ENCODE measurements at regions not wholly inside any gene's neighbourhood (a gene's known extent, or its start where the extent isn't known, plus 50 kb on each side); places are given as distances from the start of the nearest gene placed in this dataset.

- no peaks in the 10 kb centered on the region for H3K27me3 ChIP-seq (ENCODE audit: control insufficient read depth in 4 of 4, insufficient read depth in 4 of 4, low read length in 3 of 4)
- no peaks in the 10 kb centered on the region for H3K4me1 ChIP-seq (ENCODE audit: control insufficient read depth in 4 of 4, insufficient read depth in 4 of 4, low read length in 3 of 4)
- H3K4me3 ChIP-seq (ENCODE audit: low read depth in 1 of 3, low read length in 3 of 3), result no peak overlapping the region
- DNase-seq (ENCODE audit: low spot score), result no peak
- H3K9ac ChIP-seq (ENCODE audit: low read depth in 1 of 2, low read length in 2 of 2), result no peak overlapping the region
- H3K27ac ChIP-seq (ENCODE audit: low read depth in 1 of 2, low read length in 2 of 2), result no peak overlapping the region
- no peaks in the 10 kb centered on the region for H3K36me3 ChIP-seq (ENCODE audit: control insufficient read depth in 4 of 4, insufficient read depth in 3 of 4, low read depth in 1 of 4, low read length in 3 of 4)
- no peaks in the 10 kb centered on the region for H3K9me3 ChIP-seq (ENCODE audit: control insufficient read depth in 4 of 4, low read length in 3 of 4)
- TF ChIP-seq ZBTB33 (IDR thresholded peaks at IDR 0.05), result no peak
- TF ChIP-seq GABPA (IDR thresholded peaks at IDR 0.05 in 1 of 2, conservative IDR thresholded peaks at IDR 0.05 in 1 of 2), result no peak
- TF ChIP-seq NR2F2 (IDR thresholded peaks at IDR 0.05), result no peak
- no peak for TF ChIP-seq HNF4A (conservative IDR thresholded peaks at IDR 0.05)
- TF ChIP-seq TAF1 (conservative IDR thresholded peaks at IDR 0.05), result no peak
- no peak for TF ChIP-seq MAX (IDR thresholded peaks at IDR 0.05)
- no peak for TF ChIP-seq RXRA (IDR thresholded peaks at IDR 0.05)
- WGBS, result 66% methylated on average over 3 of the region's 3 CpGs
These were observed 327.5 kb upstream of the PDE3A start for GRCh38 chr12:20040831-20041230.

- Histone ChIP-seq H3K9me3 (ENCODE audit: control insufficient read depth in 4 of 4, low read length in 3 of 4) (no peaks in the 10 kb centered on the region), H3K27me3 (ENCODE audit: control insufficient read depth in 4 of 4, insufficient read depth in 4 of 4, low read length in 3 of 4) (no peaks in the 10 kb centered on the region), H3K9ac (ENCODE audit: low read depth in 1 of 2, low read length in 2 of 2) (no peak overlapping the region), H3K4me1 (ENCODE audit: control insufficient read depth in 4 of 4, insufficient read depth in 4 of 4, low read length in 3 of 4) (no peaks in the 10 kb centered on the region), H3K36me3 (ENCODE audit: control insufficient read depth in 4 of 4, insufficient read depth in 3 of 4, low read depth in 1 of 4, low read length in 3 of 4) (no peaks in the 10 kb centered on the region), H3K27ac (ENCODE audit: low read depth in 1 of 2, low read length in 2 of 2) (no peak overlapping the region), H3K4me3 (ENCODE audit: low read depth in 1 of 3, low read length in 3 of 3) (no peak overlapping the region)
- no peak for DNase-seq (ENCODE audit: low spot score)
- WGBS, result 91% methylated on average over 1 of the region's 1 CpG
- TF ChIP-seq JUND (IDR thresholded peaks at IDR 0.05), result no peak
- no peak for TF ChIP-seq REST (IDR thresholded peaks at IDR 0.05)
- no peak for TF ChIP-seq FOXA1 (IDR thresholded peaks at IDR 0.05)
- TF ChIP-seq TAF1 (conservative IDR thresholded peaks at IDR 0.05), result no peak
- TF ChIP-seq HNF4A (conservative IDR thresholded peaks at IDR 0.05), result no peak
- no peak for TF ChIP-seq GABPA (IDR thresholded peaks at IDR 0.05 in 1 of 2, conservative IDR thresholded peaks at IDR 0.05 in 1 of 2)
- no peak for TF ChIP-seq ZBTB33 (IDR thresholded peaks at IDR 0.05)
- TF ChIP-seq FOXA2 (IDR thresholded peaks at IDR 0.05), result no peak
- no peak for TF ChIP-seq RXRA (IDR thresholded peaks at IDR 0.05)
- no peak for TF ChIP-seq NR2F2 (IDR thresholded peaks at IDR 0.05)
- TF ChIP-seq EGR1 (IDR thresholded peaks at IDR 0.05; ENCODE audit: low read depth in 2 of 2), result no peak
- TF ChIP-seq YY1 (IDR thresholded peaks at IDR 0.05), result no peak
These were observed 324.0 kb upstream of the PDE3A start for GRCh38 chr12:20044351-20044750.
